ENCODE measurements at regions not wholly inside any gene's neighbourhood (a gene's known extent, or its start where the extent isn't known, plus 50 kb on each side); places are given as distances from the start of the nearest gene placed in this dataset.

DNA sequence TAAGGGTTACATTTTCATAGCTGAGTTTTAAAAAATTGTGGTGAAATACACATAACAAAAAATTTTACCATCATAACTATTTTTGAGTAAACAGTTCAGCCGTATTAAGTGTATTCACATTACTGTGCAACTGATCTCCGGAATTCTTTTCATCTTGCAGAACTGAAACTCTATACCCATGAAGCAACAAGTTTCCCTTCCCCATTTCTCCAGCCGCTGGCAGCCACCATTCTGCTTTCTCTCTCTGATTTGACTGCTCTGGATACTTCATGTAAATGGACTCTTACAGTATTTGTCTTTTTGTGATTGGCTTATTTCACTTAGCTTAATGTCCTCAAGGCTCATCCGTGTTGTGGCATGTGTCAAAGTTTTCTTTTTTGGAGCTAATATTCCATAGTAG is 341.6 kb downstream of the QKI start:
- TF ChIP-seq, protein P1, sequence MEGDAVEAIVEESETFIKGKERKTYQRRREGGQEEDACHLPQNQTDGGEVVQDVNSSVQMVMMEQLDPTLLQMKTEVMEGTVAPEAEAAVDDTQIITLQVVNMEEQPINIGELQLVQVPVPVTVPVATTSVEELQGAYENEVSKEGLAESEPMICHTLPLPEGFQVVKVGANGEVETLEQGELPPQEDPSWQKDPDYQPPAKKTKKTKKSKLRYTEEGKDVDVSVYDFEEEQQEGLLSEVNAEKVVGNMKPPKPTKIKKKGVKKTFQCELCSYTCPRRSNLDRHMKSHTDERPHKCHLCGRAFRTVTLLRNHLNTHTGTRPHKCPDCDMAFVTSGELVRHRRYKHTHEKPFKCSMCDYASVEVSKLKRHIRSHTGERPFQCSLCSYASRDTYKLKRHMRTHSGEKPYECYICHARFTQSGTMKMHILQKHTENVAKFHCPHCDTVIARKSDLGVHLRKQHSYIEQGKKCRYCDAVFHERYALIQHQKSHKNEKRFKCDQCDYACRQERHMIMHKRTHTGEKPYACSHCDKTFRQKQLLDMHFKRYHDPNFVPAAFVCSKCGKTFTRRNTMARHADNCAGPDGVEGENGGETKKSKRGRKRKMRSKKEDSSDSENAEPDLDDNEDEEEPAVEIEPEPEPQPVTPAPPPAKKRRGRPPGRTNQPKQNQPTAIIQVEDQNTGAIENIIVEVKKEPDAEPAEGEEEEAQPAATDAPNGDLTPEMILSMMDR (IDR thresholded peaks at IDR 0.05; ENCODE audit: low read length), result no peak
- no peak for TF ChIP-seq EZH2 (optimal IDR thresholded peaks at IDR 0.05; ENCODE audit: low read depth, low read length)
- no peak for TF ChIP-seq EZH2phosphoT487 (IDR thresholded peaks at IDR 0.05; ENCODE audit: low read length)

Data from MM.1S (cell line).